ENCODE measurements at regions not wholly inside any gene's neighbourhood (a gene's known extent, or its start where the extent isn't known, plus 50 kb on each side); places are given as distances from the start of the nearest gene placed in this dataset.

DNA sequence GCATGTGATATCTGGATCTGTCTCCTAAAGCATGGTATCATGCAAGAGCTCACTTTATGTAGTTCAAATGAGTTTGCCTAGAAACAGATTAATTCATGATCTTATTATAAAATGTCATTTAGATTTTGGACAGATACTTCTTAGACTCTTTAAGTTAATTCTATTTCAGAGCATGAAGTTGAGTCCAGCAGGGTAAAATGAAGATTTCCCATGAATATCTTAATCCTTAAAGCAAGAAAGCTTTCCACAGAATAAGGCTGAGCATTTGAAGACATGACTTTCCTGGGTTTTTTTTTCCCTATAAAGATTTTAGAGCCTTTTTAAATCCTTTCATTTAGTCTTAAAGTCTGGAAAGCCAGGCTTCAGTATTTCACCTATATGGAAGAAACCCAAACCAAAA is 556.0 kb upstream of the GJE1 start:
- no peak for DNase-seq (ENCODE audit: low read depth)
- TF ChIP-seq, protein P1, sequence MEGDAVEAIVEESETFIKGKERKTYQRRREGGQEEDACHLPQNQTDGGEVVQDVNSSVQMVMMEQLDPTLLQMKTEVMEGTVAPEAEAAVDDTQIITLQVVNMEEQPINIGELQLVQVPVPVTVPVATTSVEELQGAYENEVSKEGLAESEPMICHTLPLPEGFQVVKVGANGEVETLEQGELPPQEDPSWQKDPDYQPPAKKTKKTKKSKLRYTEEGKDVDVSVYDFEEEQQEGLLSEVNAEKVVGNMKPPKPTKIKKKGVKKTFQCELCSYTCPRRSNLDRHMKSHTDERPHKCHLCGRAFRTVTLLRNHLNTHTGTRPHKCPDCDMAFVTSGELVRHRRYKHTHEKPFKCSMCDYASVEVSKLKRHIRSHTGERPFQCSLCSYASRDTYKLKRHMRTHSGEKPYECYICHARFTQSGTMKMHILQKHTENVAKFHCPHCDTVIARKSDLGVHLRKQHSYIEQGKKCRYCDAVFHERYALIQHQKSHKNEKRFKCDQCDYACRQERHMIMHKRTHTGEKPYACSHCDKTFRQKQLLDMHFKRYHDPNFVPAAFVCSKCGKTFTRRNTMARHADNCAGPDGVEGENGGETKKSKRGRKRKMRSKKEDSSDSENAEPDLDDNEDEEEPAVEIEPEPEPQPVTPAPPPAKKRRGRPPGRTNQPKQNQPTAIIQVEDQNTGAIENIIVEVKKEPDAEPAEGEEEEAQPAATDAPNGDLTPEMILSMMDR (IDR thresholded peaks at IDR 0.05; ENCODE audit: insufficient read depth, low read depth, low read length, missing control alignments): no peak
- no peak overlapping the region for H3K4me3 ChIP-seq (ENCODE audit: low read depth, low read length)

DNA sequence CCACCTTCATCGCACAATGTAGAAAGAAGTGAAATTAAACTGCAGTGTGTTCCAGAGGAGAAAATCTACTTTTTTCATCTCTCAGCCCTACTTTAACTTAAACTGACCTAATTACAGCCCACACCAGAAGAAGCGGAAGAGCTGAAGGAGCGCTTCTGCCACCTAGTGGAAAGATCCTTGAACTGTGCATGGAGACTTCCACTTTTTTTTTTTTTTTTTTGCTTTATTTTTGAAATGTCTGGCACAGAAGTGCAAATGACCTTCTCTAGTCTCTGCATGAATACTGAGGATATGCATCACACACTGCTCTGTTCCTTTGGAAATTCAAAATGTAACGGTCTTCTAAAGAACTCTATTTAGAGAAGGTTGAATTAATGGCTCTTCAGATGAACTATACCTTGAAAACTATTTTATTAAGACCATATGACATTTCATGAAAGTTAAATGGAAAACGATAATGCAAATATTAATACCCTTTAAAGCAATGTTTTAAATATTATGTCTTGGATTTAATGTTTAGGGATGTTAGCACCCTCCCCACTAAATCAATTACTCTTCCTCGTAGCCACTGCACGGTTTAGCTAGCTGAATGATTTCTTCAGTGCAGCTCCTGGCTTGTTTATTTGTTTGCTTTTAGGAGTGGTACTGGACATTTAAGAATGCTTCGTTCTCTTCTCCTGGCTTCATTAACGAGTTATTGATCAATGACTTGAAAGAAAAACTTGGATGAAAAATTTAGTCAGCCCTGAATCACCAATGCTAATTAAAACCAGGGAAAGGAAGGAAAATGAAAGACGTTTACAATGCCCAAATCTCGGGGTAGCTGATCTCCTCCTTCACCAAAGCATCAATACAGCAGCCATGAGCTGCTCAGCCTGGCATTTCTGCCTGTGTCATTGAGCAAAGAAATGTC is 569.6 kb upstream of the GJE1 start:
- TF ChIP-seq, protein P1 (IDR thresholded peaks at IDR 0.05; ENCODE audit: insufficient read depth, low read depth, low read length, missing control alignments): peak; percentile 81
- peak; percentile 90 for DNase-seq (ENCODE audit: low read depth)
- H3K4me3 ChIP-seq (ENCODE audit: low read depth, low read length): peak overlapping the region; percentile 39

DNA sequence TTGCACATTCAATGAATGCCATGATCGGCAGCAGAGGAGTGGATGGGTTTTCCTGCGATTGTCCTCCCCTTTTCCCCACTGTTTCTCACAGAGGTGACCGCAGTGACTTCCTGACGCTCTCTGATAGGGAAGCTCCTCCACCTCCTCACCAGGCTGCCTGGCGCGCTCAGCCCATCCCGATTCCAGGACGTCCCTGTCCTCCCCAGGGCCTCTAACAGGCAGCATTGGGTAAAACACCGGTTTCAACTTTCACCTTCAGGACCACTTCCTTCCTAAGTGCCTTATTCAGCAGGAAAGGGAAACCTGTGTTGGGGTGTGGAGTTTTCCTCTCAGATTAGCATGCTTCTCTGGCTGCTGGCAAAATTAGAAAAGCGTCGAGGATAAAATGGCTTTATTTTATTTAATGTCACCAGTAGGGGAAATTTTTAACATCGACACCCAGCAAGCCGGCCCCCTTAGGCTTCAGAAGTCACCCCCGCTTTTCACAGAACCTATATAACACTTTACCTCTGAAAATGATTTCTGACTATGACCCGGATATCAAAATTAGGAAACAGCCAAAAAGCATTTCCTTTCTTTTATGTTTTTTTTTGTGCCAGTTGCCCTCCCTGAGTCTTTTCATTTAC is 570.4 kb upstream of the GJE1 start:
- TF ChIP-seq, protein P1 (IDR thresholded peaks at IDR 0.05; ENCODE audit: insufficient read depth, low read depth, low read length, missing control alignments): no peak
- peak overlapping the region; percentile 39 for H3K4me3 ChIP-seq (ENCODE audit: low read depth, low read length)
- DNase-seq (ENCODE audit: low read depth): peak; percentile 9

DNA sequence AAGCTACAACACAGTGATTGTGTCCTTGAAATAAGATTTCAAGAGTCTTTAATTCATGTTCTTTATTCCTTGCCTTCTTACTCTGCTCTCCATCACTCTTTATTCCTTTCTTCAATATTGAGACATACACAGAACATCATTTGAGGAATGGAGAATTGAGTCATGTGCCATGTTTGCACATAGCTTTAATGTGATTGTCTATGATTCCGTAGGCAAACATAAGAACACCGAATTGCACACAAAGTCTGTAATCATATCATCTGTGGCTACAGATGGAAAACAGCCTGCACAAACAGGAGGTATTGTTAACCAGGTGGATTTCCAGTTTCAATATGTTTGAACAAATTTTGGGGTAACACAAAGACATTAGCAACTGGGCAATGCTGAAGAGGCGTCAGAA is 571.6 kb upstream of the GJE1 start:
- DNase-seq (ENCODE audit: low read depth): no peak
- no peak overlapping the region for H3K4me3 ChIP-seq (ENCODE audit: low read depth, low read length)
- TF ChIP-seq, protein P1 (IDR thresholded peaks at IDR 0.05; ENCODE audit: insufficient read depth, low read depth, low read length, missing control alignments): no peak

DNA sequence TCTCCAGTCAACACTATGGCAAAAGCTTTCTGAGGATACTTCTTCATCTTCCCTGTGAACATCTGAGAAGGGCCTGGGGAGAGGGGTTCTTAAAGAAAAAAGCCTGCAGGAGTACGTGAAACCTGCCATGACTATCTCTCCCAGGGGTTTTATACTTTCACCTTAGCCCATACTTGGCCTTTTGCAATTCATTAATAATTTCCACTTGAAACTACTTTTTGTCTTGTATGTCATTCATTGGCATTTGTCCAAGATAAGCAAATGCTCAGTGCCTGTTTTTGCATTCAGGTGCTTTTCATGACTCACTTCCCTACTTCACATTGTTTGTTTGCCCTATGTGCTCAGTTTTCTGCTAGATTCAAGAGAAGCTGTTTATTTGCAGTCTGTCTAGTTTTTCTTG is 580.3 kb upstream of the GJE1 start:
- TF ChIP-seq, protein P1 (IDR thresholded peaks at IDR 0.05; ENCODE audit: insufficient read depth, low read depth, low read length, missing control alignments): no peak
- no peak overlapping the region for H3K4me3 ChIP-seq (ENCODE audit: low read depth, low read length)
- DNase-seq (ENCODE audit: low read depth): peak; percentile 41

DNA sequence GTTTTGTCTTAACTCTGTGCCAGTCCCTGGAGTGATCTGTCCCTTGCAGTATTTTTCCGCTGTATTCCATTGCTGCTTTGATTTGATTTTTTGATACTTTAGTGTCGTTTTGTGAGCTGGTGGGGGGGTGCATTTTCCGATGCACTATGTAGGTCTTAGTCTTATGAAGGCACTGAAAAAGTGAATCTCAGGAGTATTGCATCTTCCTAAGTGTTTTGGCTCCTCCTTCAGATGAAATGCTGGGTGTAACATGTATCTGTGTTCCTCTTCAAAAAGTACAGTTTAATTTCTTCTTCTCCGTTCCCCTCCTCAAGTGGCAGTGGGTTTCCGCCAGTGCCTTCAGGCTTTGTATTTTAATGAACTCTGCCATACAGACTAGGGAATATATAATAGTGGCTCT is 580.7 kb upstream of the GJE1 start:
- TF ChIP-seq, protein P1 (IDR thresholded peaks at IDR 0.05; ENCODE audit: insufficient read depth, low read depth, low read length, missing control alignments): no peak
- DNase-seq (ENCODE audit: low read depth): no peak
- H3K4me3 ChIP-seq (ENCODE audit: low read depth, low read length): no peak overlapping the region

All from GM12865 (cell line).